ENCODE measurements at regions not wholly inside any gene's neighbourhood (a gene's known extent, or its start where the extent isn't known, plus 50 kb on each side); places are given as distances from the start of the nearest gene placed in this dataset.

- H3K4me1 ChIP-seq, result no peaks in the 10 kb centered on the region
- ATAC-seq (peak; percentile 92), DNase-seq (no peak)
- no peaks in the 10 kb centered on the region for H3K9me3 ChIP-seq
- intact Hi-C loops (cut with DNase I), result no loop called here
- no peak overlapping the region for H3K27ac ChIP-seq
- H3K27me3 ChIP-seq, result no peaks in the 10 kb centered on the region
- no peak overlapping the region for H3K4me3 ChIP-seq
- TF ChIP-seq CTCF (IDR thresholded peaks at IDR 0.05), result peak; percentile 95
- no peaks in the 10 kb centered on the region for H3K36me3 ChIP-seq
Measured at GRCh38 chr6:18595774-18596530, 208.8 kb downstream of the RNF144B start.

GRCh38 chr6:18596531-18596835, 209.3 kb downstream of the RNF144B start:
- DNase-seq, result no peak
- intact Hi-C loops (cut with DNase I), result no loop called here
- TF ChIP-seq CTCF (IDR thresholded peaks at IDR 0.05), result no peak
- H3K4me3 ChIP-seq, result no peak overlapping the region
- no peak overlapping the region for H3K27ac ChIP-seq
- H3K36me3 ChIP-seq, result no peaks in the 10 kb centered on the region
- ATAC-seq, result no peak
- H3K9me3 ChIP-seq, result no peaks in the 10 kb centered on the region
- H3K4me1 ChIP-seq, result no peaks in the 10 kb centered on the region
- H3K27me3 ChIP-seq, result no peaks in the 10 kb centered on the region

- Histone ChIP-seq H3K4me3 (no peak overlapping the region), H3K27me3 (no peaks in the 10 kb centered on the region), H3K27ac (no peak overlapping the region), H3K9me3 (no peaks in the 10 kb centered on the region), H3K36me3 (no peaks in the 10 kb centered on the region), H3K4me1 (no peaks in the 10 kb centered on the region)
- DNase-seq, result no peak
- intact Hi-C loops (cut with DNase I), result no loop called here
- no peak for ATAC-seq
- TF ChIP-seq CTCF (IDR thresholded peaks at IDR 0.05), result no peak
Measured at GRCh38 chr6:18598551-18599264, 211.6 kb downstream of the RNF144B start.

GRCh38 chr6:18600255-18600654, 213.1 kb downstream of the RNF144B start:
- Histone ChIP-seq H3K4me1 (no peaks in the 10 kb centered on the region), H3K27me3 (no peaks in the 10 kb centered on the region), H3K9me3 (no peaks in the 10 kb centered on the region), H3K27ac (no peak overlapping the region), H3K36me3 (no peaks in the 10 kb centered on the region), H3K4me3 (no peak overlapping the region)
- TF ChIP-seq CTCF (IDR thresholded peaks at IDR 0.05), result no peak
- DNase-seq (no peak), ATAC-seq (no peak)
- intact Hi-C loops (cut with DNase I), result no loop called here

- Histone ChIP-seq H3K27me3 (no peaks in the 10 kb centered on the region), H3K27ac (no peak overlapping the region), H3K36me3 (no peaks in the 10 kb centered on the region), H3K9me3 (no peaks in the 10 kb centered on the region), H3K4me1 (no peaks in the 10 kb centered on the region), H3K4me3 (no peak overlapping the region)
- no peak for TF ChIP-seq CTCF (IDR thresholded peaks at IDR 0.05)
- intact Hi-C loops (cut with DNase I), result no loop called here
- ATAC-seq (no peak), DNase-seq (no peak)
Measured at GRCh38 chr6:18601516-18602020, 214.4 kb downstream of the RNF144B start.
